Calu3 (cell line): ENCODE measurements at regions not wholly inside any gene's neighbourhood (a gene's known extent, or its start where the extent isn't known, plus 50 kb on each side); places are given as distances from the start of the nearest gene placed in this dataset.
A peak's percentile ranks its signal among the peaks of the same experiment; 100 is the strongest.

Experiments used
- BruUV-seq: library from RNA; stranded (reverse); fragments of 400-500 nt; replicated peaks from 2 replicates; lab custom pipeline; 2021; lab: Mats Ljungman, UMichigan
- CTCF ChIA-PET: fragments of 300-600 bp; sonication (Branson Sonifier 250); formaldehyde crosslinking; loops from one replicate; lab custom pipeline; 2022; ENCODE audit warnings: antibody characterized with exemption; lab: Charles Lee
- DNase-seq: peaks from one replicate; pipeline ENCODE4 v3.0.0; 2022
- H3K27ac Mint-ChIP-seq: one replicate; pipeline ENCODE4 v1.8.0; 2022; ENCODE audit warnings: mixed read lengths; ENCODE audit not compliant: unreplicated experiment
- H3K27me3 Mint-ChIP-seq: one replicate; pipeline ENCODE4 v1.8.0; 2022; ENCODE audit warnings: mixed read lengths; ENCODE audit not compliant: unreplicated experiment
- H3K36me3 Mint-ChIP-seq: one replicate; pipeline ENCODE4 v1.8.0; 2022; ENCODE audit warnings: mild to moderate bottlenecking, moderate library complexity, mixed read lengths; ENCODE audit not compliant: insufficient read depth, unreplicated experiment
- H3K4me1 Mint-ChIP-seq: one replicate; pipeline ENCODE4 v1.8.0; 2022; ENCODE audit warnings: mild to moderate bottlenecking, low read depth, mixed read lengths; ENCODE audit not compliant: unreplicated experiment
- H3K4me3 Mint-ChIP-seq: one replicate; pipeline ENCODE4 v1.8.0; 2022; ENCODE audit warnings: mild to moderate bottlenecking, low read depth, moderate library complexity, mixed read lengths; ENCODE audit not compliant: unreplicated experiment
- H3K9me3 Mint-ChIP-seq: one replicate; pipeline ENCODE4 v1.8.0; 2022; ENCODE audit warnings: low read depth, mixed read lengths; ENCODE audit not compliant: unreplicated experiment
- CTCF ChIP-seq: fragments of 200-600 bp; IDR thresholded peaks from one replicate; pipeline ENCODE4 v1.8.0; 2022; ENCODE audit warnings: antibody characterized with exemption; ENCODE audit not compliant: unreplicated experiment
- intact Hi-C: fragments of 100-400 bp; cut with micrococcal nuclease; formaldehyde crosslinking; loops from one replicate; pipeline ENCODE4 v1.10.0; 2022; ENCODE audit not compliant: unreplicated experiment

- H3K27me3 Mint-ChIP-seq = no peaks in the 10 kb centered on the region
- intact Hi-C loops = no loop called here
- no peak overlapping the region for H3K27ac Mint-ChIP-seq
- H3K9me3 Mint-ChIP-seq = no peaks in the 10 kb centered on the region
- no peak for DNase-seq
- peaks cover 7% of the 10 kb centered on the region for H3K4me1 Mint-ChIP-seq
- no peaks in the 10 kb centered on the region for H3K36me3 Mint-ChIP-seq
- BruUV-seq = no TSS peak
- TF ChIP-seq CTCF = no peak
- H3K4me3 Mint-ChIP-seq = no peak overlapping the region
- CTCF ChIA-PET = no interaction called here
Measured at GRCh38 chr3:148307443-148307843, 390.3 kb upstream of the AGTR1 start.

DNA sequence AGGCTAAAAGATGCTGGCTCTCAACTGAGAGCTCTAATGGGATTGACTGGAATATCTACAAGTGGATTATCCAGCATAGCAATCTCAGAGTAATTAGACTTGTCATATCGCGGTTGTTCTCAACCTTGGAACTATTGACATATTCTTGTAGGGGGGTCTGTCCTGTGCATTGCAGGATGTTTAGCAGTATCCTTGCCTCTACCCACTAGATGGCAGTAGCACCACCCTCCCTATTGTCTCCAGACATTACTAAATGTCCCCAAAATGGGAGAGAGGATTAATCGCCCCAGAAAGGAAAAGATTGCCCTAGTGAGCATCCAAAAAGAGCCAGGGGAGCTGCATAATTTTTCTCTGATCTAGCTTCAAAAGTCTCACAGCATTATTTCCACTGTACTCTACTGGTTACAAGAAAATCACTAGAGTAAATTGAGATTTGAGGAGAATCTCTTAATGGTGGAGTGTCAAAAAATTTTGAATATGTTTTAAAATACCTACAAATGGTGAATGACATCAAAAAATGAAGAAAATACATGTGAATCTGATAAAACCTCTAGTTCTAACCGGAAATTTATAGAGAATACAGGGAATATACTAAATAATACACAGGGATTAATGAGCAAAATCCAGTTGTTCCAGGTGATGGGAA, 388.2 kb upstream of the AGTR1 start:
- DNase-seq = peak; percentile 68
- Mint-ChIP-seq H3K27me3 (no peaks in the 10 kb centered on the region), H3K27ac (no peak overlapping the region), H3K9me3 (no peaks in the 10 kb centered on the region), H3K4me1 (peaks cover 7% of the 10 kb centered on the region), H3K4me3 (no peak overlapping the region), H3K36me3 (no peaks in the 10 kb centered on the region)
- TF ChIP-seq CTCF = peak; percentile 64
- BruUV-seq = no TSS peak
- intact Hi-C loops = loop anchor here (1.0 kb wide), 2 partner anchors 9 to 57 kb away; no protein-coding TSS in a partner anchor
- CTCF ChIA-PET = no interaction called here

- DNase-seq = no peak
- Mint-ChIP-seq H3K4me1 (no peaks in the 10 kb centered on the region), H3K27ac (no peak overlapping the region), H3K36me3 (no peaks in the 10 kb centered on the region), H3K27me3 (no peaks in the 10 kb centered on the region), H3K9me3 (peaks cover 2% of the 10 kb centered on the region), H3K4me3 (no peak overlapping the region)
- intact Hi-C loops = loop anchor here (5.0 kb wide), 2 partner anchors 147 to 317 kb away; no protein-coding TSS in a partner anchor
- no peak for TF ChIP-seq CTCF
- no TSS peak for BruUV-seq
- CTCF ChIA-PET = interaction anchor here (0.5 kb wide), 1 partner anchor 52 kb away, joined by 3 read pairs; no protein-coding TSS in a partner anchor
Measured at GRCh38 chr3:148315756-148316155, 381.9 kb upstream of the AGTR1 start.

- DNase-seq = no peak
- H3K9me3 Mint-ChIP-seq = peaks cover 2% of the 10 kb centered on the region
- no peaks in the 10 kb centered on the region for H3K27me3 Mint-ChIP-seq
- no peak overlapping the region for H3K27ac Mint-ChIP-seq
- H3K36me3 Mint-ChIP-seq = no peaks in the 10 kb centered on the region
- H3K4me3 Mint-ChIP-seq = no peak overlapping the region
- BruUV-seq = no TSS peak
- CTCF ChIA-PET = no interaction called here
- no peaks in the 10 kb centered on the region for H3K4me1 Mint-ChIP-seq
- no peak for TF ChIP-seq CTCF
- intact Hi-C loops = loop anchor here (1.0 to 5.0 kb wide), 3 partner anchors 9 to 314 kb away; no protein-coding TSS in a partner anchor
Measured at GRCh38 chr3:148318240-148318639, 379.5 kb upstream of the AGTR1 start.
